T-helper 2 cell treated with Interferon-gamma antibody and Interleukin-4, amounts not matched to agents 5 μg/mL and 100 μg/mL, for 36 hours (primary cell): ENCODE measurements at regions not wholly inside any gene's neighbourhood (a gene's known extent, or its start where the extent isn't known, plus 50 kb on each side); places are given as distances from the start of the nearest gene placed in this dataset.

ENCODE experiments used
- DNase-seq: peaks from one replicate; pipeline ENCODE4 v3.0.0; 2021; ENCODE audit warnings: low spot score
- H3K27ac Mint-ChIP-seq: one replicate; pipeline ENCODE4 v1.8.0; 2021; ENCODE audit warnings: mild to moderate bottlenecking, mixed read lengths
- H3K27me3 Mint-ChIP-seq: one replicate; pipeline ENCODE4 v1.8.0; 2021; ENCODE audit warnings: low read depth, mixed read lengths
- H3K36me3 Mint-ChIP-seq: one replicate; pipeline ENCODE4 v1.8.0; 2021; ENCODE audit warnings: low read depth, mixed read lengths
- H3K4me1 Mint-ChIP-seq: one replicate; pipeline ENCODE4 v1.8.0; 2021; ENCODE audit warnings: low read depth, mixed read lengths
- H3K4me3 Mint-ChIP-seq: one replicate; pipeline ENCODE4 v1.8.0; 2022; ENCODE audit warnings: mild to moderate bottlenecking, moderate library complexity, mixed read lengths
- H3K9me3 Mint-ChIP-seq: one replicate; pipeline ENCODE4 v1.8.0; 2021; ENCODE audit warnings: mixed read lengths

GRCh38 chr9:134515026-134515821 lies 126.4 kb upstream of the COL5A1 start:
- no peaks in the 10 kb centered on the region for H3K4me1 Mint-ChIP-seq
- no peak for DNase-seq
- no peaks in the 10 kb centered on the region for H3K27me3 Mint-ChIP-seq
- H3K27ac Mint-ChIP-seq: no peak overlapping the region
- no peaks in the 10 kb centered on the region for H3K36me3 Mint-ChIP-seq
- H3K4me3 Mint-ChIP-seq: no peak overlapping the region
- H3K9me3 Mint-ChIP-seq: no peaks in the 10 kb centered on the region

DNA sequence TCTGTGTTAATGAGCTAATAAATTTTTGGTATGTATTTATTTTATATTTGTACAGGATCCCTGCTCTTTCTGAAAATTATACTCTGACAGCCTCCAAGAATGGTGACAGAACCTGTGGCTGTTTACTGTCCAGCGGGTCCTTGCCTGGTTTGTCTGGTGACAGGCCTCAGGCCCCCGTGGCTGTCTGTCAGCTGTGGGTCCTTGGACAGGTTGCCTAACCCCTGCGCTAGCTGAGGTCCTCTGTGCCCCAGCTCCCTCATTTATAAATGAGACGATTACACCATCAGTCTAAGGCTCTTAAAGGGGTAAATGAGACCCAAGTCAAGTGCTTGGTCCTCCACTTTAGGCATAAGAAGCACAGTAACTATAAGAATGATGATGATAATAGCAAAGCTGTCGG lies 125.1 kb upstream of the COL5A1 start:
- Mint-ChIP-seq H3K27ac (no peak overlapping the region), H3K9me3 (no peaks in the 10 kb centered on the region), H3K4me1 (no peaks in the 10 kb centered on the region), H3K4me3 (no peak overlapping the region), H3K27me3 (no peaks in the 10 kb centered on the region), H3K36me3 (no peaks in the 10 kb centered on the region)
- DNase-seq: no peak

- no peaks in the 10 kb centered on the region for H3K27me3 Mint-ChIP-seq
- no peak for DNase-seq
- no peaks in the 10 kb centered on the region for H3K9me3 Mint-ChIP-seq
- no peaks in the 10 kb centered on the region for H3K4me1 Mint-ChIP-seq
- H3K27ac Mint-ChIP-seq: no peak overlapping the region
- H3K36me3 Mint-ChIP-seq: no peaks in the 10 kb centered on the region
- H3K4me3 Mint-ChIP-seq: no peak overlapping the region
These were observed 124.4 kb upstream of the COL5A1 start for GRCh38 chr9:134517069-134517680.

DNA sequence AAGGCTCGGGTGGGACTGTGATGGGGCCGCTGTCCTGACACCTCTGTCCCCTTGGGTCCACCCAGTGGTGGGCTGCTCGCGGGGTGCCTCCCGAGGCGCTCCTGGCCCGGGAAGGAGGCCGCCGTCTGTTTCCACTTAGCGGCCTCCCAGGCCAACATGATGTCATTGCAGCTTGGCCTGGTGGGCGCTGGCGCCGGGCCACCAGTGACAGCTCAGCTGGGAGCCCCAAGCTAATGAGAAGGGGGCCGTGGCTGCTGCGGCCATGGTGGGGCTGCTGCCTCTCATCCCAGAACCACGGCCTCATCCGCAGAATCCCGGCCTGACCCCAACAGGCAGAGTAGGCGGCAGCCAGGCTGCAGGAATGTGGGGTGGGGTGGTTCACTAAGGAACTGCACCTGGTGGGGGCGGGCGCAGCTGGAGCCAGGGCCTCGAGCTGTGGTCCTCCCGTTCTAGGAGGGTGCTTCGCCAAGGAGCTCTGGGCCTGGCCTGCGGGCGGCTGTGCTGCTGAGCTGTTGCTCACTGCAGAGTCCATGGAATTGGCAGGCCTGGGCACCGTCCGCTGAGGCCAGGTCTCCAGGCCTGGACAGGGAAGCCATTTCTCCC lies 123.5 kb upstream of the COL5A1 start:
- H3K4me1 Mint-ChIP-seq: no peaks in the 10 kb centered on the region
- DNase-seq: no peak
- no peak overlapping the region for H3K27ac Mint-ChIP-seq
- no peaks in the 10 kb centered on the region for H3K36me3 Mint-ChIP-seq
- H3K4me3 Mint-ChIP-seq: no peak overlapping the region
- no peaks in the 10 kb centered on the region for H3K9me3 Mint-ChIP-seq
- H3K27me3 Mint-ChIP-seq: no peaks in the 10 kb centered on the region

- Mint-ChIP-seq H3K27ac (no peak overlapping the region), H3K9me3 (no peaks in the 10 kb centered on the region), H3K4me3 (no peak overlapping the region), H3K4me1 (no peaks in the 10 kb centered on the region), H3K27me3 (no peaks in the 10 kb centered on the region), H3K36me3 (no peaks in the 10 kb centered on the region)
- no peak for DNase-seq
These were observed 122.1 kb upstream of the COL5A1 start for GRCh38 chr9:134519375-134520070.

DNA sequence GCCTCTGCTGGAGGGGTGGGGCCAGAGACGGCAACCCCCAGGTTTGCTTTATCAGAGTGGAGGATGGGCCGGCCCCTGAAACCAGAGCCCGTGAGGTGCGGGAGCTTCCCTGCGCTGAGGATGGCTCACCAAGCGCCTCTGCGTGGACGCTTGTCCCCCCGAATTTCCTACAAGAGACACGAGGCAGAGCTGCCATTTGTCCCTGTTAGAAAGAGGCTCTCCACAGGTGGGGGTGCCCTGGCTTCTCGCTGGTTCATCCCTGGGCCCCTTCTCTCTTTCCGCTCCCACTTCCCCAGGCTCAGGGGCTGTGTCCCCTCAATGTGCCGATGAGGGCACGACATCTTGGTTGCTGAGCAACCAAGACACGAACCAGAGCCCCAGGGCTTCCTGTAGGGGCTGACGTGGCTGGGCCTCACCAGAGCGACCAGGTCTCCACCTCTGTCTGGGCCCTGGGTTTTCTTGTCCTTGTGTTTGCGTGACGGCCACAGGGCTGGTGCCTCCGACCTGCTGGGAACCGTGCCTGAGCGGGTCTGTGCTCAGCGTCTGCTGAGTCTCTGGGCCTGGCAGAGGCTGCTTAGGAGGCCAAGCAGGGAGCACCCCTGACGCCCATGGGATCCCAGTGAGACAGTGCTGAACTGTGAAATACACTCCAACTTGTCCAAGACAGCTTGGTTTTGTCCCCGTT lies 119.6 kb upstream of the COL5A1 start:
- no peak overlapping the region for H3K4me3 Mint-ChIP-seq
- no peaks in the 10 kb centered on the region for H3K4me1 Mint-ChIP-seq
- no peak for DNase-seq
- H3K36me3 Mint-ChIP-seq: no peaks in the 10 kb centered on the region
- H3K27me3 Mint-ChIP-seq: no peaks in the 10 kb centered on the region
- no peaks in the 10 kb centered on the region for H3K9me3 Mint-ChIP-seq
- H3K27ac Mint-ChIP-seq: no peak overlapping the region

DNA sequence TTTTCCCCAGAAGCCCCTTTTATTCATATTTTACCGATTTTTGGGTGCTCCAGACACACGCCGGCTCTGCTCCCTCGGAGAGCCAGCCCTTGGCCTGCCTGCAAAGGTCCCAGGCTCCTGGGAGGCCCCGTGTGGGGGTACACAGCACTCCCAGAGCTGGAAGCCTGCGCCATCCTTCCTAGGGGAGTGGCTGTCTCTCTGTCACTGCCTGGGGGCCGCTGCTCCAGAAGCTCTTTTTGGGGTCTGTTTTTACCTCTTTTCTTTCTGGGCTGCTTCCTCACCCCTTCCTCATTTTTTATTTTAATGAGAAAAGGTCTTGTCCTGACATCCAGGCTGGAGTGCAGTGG lies 119.1 kb upstream of the COL5A1 start:
- Mint-ChIP-seq H3K4me3 (no peak overlapping the region), H3K27ac (no peak overlapping the region), H3K27me3 (no peaks in the 10 kb centered on the region), H3K36me3 (no peaks in the 10 kb centered on the region), H3K4me1 (no peaks in the 10 kb centered on the region), H3K9me3 (no peaks in the 10 kb centered on the region)
- DNase-seq: no peak

DNA sequence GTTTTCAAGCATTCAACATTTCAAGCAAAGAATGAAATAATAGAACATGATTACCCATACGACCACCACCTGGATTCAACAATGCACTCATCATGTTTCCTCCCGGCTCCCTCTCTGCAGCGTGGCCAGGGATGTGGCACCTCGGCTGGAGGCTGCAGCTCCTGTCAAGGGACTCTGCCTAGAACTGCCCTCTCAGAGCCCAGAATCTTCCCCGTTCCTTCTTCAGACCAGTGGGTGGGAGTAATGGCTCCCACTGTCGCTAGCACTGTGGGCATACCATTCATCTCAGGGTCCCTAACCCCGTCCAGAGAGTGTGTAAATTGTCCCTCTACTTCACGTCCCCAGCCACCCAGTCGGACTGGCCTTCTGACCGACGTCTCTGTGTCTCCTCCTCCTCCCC lies 118.6 kb upstream of the COL5A1 start:
- H3K4me3 Mint-ChIP-seq: no peak overlapping the region
- H3K27me3 Mint-ChIP-seq: no peaks in the 10 kb centered on the region
- H3K27ac Mint-ChIP-seq: no peak overlapping the region
- no peak for DNase-seq
- no peaks in the 10 kb centered on the region for H3K9me3 Mint-ChIP-seq
- no peaks in the 10 kb centered on the region for H3K4me1 Mint-ChIP-seq
- H3K36me3 Mint-ChIP-seq: no peaks in the 10 kb centered on the region

GRCh38 chr9:134525070-134525815 lies 116.4 kb upstream of the COL5A1 start:
- H3K27me3 Mint-ChIP-seq: no peaks in the 10 kb centered on the region
- no peaks in the 10 kb centered on the region for H3K4me1 Mint-ChIP-seq
- H3K36me3 Mint-ChIP-seq: no peaks in the 10 kb centered on the region
- H3K27ac Mint-ChIP-seq: no peak overlapping the region
- no peak overlapping the region for H3K4me3 Mint-ChIP-seq
- H3K9me3 Mint-ChIP-seq: peaks cover 4% of the 10 kb centered on the region
- no peak for DNase-seq

DNA sequence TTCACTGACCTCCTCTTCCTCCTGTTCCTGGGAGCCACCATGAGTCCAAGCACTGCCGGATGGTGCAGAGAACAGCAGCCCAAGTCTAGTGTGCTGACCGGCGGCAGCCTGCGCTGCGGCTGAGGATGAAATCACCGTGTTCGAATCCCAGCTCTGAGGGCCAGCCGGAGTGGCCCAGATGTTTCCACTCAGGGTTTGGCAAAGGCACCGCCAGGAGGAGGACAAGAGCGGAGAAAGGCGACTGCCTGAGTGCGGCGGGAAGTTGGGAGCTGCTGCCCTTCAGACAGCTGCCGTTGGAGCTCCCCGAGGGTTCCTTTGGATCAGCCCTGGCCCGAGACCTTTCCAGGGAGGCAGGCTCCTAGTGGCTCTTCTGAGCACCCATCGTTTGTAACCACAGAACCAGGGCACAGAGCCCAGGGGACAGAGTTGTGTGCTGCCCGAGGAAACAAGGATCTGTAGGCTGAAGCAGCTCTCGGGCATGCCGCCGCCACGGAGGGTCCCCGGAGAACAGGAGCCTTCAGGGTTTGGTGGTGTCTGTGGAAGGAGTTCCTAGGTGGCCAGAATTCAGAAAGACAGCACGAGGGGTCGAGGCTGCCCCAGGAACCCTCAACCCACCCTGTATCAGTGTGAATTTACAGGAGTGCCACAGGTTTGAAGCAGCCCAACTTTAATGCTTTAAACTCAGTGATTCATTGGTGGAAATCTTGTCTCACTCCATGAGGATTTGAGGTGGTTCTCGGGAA lies 115.6 kb upstream of the COL5A1 start:
- Mint-ChIP-seq H3K9me3 (peaks cover 8% of the 10 kb centered on the region), H3K36me3 (no peaks in the 10 kb centered on the region), H3K4me3 (no peak overlapping the region), H3K4me1 (no peaks in the 10 kb centered on the region), H3K27ac (no peak overlapping the region), H3K27me3 (peaks cover 2% of the 10 kb centered on the region)
- no peak for DNase-seq

- Mint-ChIP-seq H3K4me3 (no peak overlapping the region), H3K36me3 (no peaks in the 10 kb centered on the region), H3K27ac (no peak overlapping the region), H3K9me3 (peaks cover 8% of the 10 kb centered on the region), H3K4me1 (no peaks in the 10 kb centered on the region), H3K27me3 (peaks cover 2% of the 10 kb centered on the region)
- no peak for DNase-seq
These were observed 114.8 kb upstream of the COL5A1 start for GRCh38 chr9:134526584-134527477.

DNA sequence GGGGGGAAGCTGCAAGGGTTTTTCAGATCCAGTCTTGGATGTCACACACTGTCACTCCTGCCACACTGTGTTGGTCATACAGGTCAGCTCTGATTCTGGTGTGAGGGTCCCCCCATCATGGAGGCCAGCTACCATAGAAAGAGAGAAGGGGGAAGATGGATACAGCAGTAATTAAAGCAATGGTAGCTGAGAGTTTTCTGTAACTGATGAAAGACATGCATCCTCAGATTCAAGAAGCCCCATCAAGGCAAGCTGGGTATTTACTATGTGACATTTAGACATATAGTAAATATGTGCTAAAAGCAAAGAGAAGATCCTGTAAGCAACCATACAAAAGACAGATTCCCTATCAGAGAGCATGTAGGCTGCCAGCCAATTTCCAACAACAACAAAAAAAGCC lies 110.9 kb upstream of the COL5A1 start:
- Mint-ChIP-seq H3K27ac (no peak overlapping the region), H3K4me1 (no peaks in the 10 kb centered on the region), H3K36me3 (no peaks in the 10 kb centered on the region), H3K9me3 (peaks cover 8% of the 10 kb centered on the region), H3K4me3 (no peak overlapping the region), H3K27me3 (peaks cover 2% of the 10 kb centered on the region)
- DNase-seq: no peak
